ENCODE measurements at regions not wholly inside any gene's neighbourhood (a gene's known extent, or its start where the extent isn't known, plus 50 kb on each side); places are given as distances from the start of the nearest gene placed in this dataset.

DNA sequence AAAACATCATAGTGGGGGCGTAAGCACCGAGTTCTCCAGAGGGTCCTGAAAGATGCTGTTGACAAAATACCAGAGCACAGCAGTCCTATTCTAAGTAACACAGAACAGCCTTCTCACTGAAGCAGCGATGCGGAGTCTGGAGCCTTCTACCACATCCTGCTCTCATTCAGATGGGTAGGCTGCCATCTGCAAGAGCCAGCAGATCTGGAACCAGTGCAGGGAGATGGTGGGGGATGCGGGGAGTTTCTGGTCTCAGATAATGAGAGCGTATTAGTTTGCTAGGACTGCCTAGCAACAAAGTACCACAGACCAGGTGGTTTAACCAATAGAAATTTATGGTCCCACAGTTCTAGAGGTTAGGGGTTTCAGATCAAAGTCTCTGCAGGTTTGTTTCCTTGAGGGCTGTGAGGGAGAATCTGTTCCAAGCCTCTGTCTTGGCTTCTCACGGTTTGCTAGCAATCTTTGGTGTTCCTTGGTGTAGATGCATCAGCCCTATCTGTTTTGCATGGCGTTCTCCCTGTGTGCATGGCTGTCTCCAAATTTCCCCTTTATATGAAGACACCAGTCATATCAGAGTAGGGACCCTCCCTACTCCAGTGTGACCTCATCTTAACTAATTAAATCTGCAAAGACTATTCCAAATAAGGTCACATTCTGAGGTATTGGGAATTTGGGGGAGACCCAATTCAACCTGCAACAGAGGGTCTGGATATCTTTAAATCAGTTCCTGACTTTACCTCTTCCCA is 52.0 kb upstream of the STEAP1B start:
- no peak for TF ChIP-seq EP300 (IDR thresholded peaks at IDR 0.05)
- TF ChIP-seq POLR2A (IDR thresholded peaks at IDR 0.05) = no peak
- TF ChIP-seq, protein P1, sequence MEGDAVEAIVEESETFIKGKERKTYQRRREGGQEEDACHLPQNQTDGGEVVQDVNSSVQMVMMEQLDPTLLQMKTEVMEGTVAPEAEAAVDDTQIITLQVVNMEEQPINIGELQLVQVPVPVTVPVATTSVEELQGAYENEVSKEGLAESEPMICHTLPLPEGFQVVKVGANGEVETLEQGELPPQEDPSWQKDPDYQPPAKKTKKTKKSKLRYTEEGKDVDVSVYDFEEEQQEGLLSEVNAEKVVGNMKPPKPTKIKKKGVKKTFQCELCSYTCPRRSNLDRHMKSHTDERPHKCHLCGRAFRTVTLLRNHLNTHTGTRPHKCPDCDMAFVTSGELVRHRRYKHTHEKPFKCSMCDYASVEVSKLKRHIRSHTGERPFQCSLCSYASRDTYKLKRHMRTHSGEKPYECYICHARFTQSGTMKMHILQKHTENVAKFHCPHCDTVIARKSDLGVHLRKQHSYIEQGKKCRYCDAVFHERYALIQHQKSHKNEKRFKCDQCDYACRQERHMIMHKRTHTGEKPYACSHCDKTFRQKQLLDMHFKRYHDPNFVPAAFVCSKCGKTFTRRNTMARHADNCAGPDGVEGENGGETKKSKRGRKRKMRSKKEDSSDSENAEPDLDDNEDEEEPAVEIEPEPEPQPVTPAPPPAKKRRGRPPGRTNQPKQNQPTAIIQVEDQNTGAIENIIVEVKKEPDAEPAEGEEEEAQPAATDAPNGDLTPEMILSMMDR (IDR thresholded peaks at IDR 0.05) = no peak

GRCh38 chr7:22550514-22551030 is 50.6 kb upstream of the STEAP1B start:
- no peak overlapping the region for H3K27ac ChIP-seq
- intact Hi-C loops (cut with DNase I) = loop anchor here in 1 of 4 donors (10.0 kb wide), 1 partner anchor 504 kb away; no protein-coding TSS in a partner anchor
- no peaks in the 10 kb centered on the region for H3K4me1 ChIP-seq (ENCODE audit: insufficient read depth)
- TF ChIP-seq EP300 (IDR thresholded peaks at IDR 0.05) (no peak), POLR2A (IDR thresholded peaks at IDR 0.05) (no peak)
- TF ChIP-seq, protein P1 (IDR thresholded peaks at IDR 0.05) = no peak
- DNase-seq = no peak
- H3K9me3 ChIP-seq = no peaks in the 10 kb centered on the region
- H3K36me3 ChIP-seq = no peaks in the 10 kb centered on the region
- H3K4me3 ChIP-seq = no peak overlapping the region
- 21 to 31% (median 24%) methylated on average over 6 of the region's 6 CpGs for WGBS, 3 donors
- H3K27me3 ChIP-seq = no peaks in the 10 kb centered on the region

More for the DNA sequence above, 52.0 kb upstream of the STEAP1B start:
- intact Hi-C loops (cut with DNase I) = loop anchor here in 1 of 4 donors (10.0 kb wide), 1 partner anchor 503 kb away; no protein-coding TSS in a partner anchor
- H3K27ac ChIP-seq = no peak overlapping the region
- no peaks in the 10 kb centered on the region for H3K9me3 ChIP-seq
- H3K4me3 ChIP-seq = no peak overlapping the region
- WGBS, 3 donors = 75 to 84% (median 83%) methylated on average over 8 of the region's 8 CpGs
- no peaks in the 10 kb centered on the region for H3K27me3 ChIP-seq
- no peaks in the 10 kb centered on the region for H3K36me3 ChIP-seq
- no peak for DNase-seq
- no peaks in the 10 kb centered on the region for H3K4me1 ChIP-seq (ENCODE audit: insufficient read depth)

- WGBS, 3 donors = 2 to 4% (median 4%) methylated on average over 48 of the region's 48 CpGs
- no peak for TF ChIP-seq POLR2A (IDR thresholded peaks at IDR 0.05)
- no peak for TF ChIP-seq EP300 (IDR thresholded peaks at IDR 0.05)
- TF ChIP-seq, protein P1 (IDR thresholded peaks at IDR 0.05) = no peak
- Histone ChIP-seq H3K27me3 (no peaks in the 10 kb centered on the region), H3K36me3 (no peaks in the 10 kb centered on the region), H3K4me3 (no peak overlapping the region), H3K4me1 (ENCODE audit: insufficient read depth) (no peaks in the 10 kb centered on the region), H3K27ac (no peak overlapping the region), H3K9me3 (no peaks in the 10 kb centered on the region)
- no peak for DNase-seq
- intact Hi-C loops (cut with DNase I) = loop anchor here in 1 of 4 donors (10.0 kb wide), 1 partner anchor 505 kb away; no protein-coding TSS in a partner anchor
These were observed 49.9 kb upstream of the STEAP1B start for GRCh38 chr7:22549667-22550513.

All from ovary (tissue), 7 donors.